ENCODE measurements at regions not wholly inside any gene's neighbourhood (a gene's known extent, or its start where the extent isn't known, plus 50 kb on each side); places are given as distances from the start of the nearest gene placed in this dataset.

- no peak for DNase-seq
Observed at GRCh38 chr14:61106271-61106958, 125.4 kb downstream of the SLC38A6 start.

GRCh38 chr14:61104358-61104757, 123.3 kb downstream of the SLC38A6 start:
- DNase-seq = no peak

DNA sequence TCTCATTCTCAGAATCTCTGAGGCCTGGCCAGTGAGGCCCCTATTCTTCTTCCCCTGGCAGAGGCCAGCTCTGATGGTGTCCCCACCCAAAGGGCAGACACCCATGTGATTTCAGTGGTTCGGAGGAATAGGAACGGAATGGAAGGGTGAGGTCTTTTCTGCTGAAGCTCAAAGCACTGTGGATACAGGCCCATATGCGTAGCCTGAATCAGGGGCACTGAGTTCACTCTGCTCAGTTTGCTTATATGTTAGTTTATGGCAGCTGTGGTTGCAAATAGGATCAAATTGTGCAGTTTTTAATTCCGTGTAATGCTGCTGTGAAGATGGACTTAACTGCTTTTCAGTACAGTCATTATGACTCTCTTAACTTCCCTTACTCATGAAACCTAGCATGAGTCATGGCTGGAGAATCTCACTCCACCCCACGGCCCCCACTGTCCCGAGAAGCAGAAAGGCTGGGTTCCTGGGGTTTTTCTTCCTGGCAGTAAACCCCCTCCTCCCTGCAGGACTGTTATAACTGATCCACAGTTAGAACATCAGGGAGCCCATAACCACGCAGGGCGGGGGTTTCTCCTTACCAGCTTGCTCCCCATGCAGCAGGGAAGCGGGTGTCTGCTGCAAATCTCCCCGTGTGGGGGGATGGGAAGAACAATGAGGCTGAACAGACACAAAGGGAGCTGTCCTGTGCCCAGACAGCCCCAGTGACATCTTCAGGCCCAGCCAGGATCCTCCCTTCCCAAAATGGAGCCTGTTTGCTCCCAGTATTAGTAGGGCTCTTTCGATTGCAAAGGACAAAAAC, 122.7 kb downstream of the SLC38A6 start:
- DNase-seq = no peak

GRCh38 chr14:61102549-61103466, 121.8 kb downstream of the SLC38A6 start:
- DNase-seq = no peak

All from stimulated activated naive CD4-positive, alpha-beta T cell (primary cell).